WERI-Rb-1 (cell line): ENCODE measurements at regions not wholly inside any gene's neighbourhood (a gene's known extent, or its start where the extent isn't known, plus 50 kb on each side); places are given as distances from the start of the nearest gene placed in this dataset.
A peak's percentile ranks its signal among the peaks of the same experiment; 100 is the strongest.

Experiments used
- DNase-seq: peaks from one replicate; pipeline ENCODE4 v3.0.0-alpha.2; 2020
- H3K27ac ChIP-seq: fragments of 250-450 bp; sonication (Bioruptor Pico); 2 replicates; pipeline ENCODE4 v1.5.1; 2020; ENCODE audit warnings: mild to moderate bottlenecking, moderate library complexity
- H3K27me3 ChIP-seq: fragments of 250-450 bp; sonication (Bioruptor Pico); 2 replicates; pipeline ENCODE4 v1.5.1; 2021; ENCODE audit warnings: mild to moderate bottlenecking, low read depth, moderate library complexity; ENCODE audit not compliant: insufficient read depth, severe bottlenecking
- H3K36me3 ChIP-seq: fragments of 250-450 bp; sonication (Bioruptor Pico); 2 replicates; pipeline ENCODE4 v1.5.1; 2020; ENCODE audit warnings: mild to moderate bottlenecking, moderate library complexity
- H3K4me3 ChIP-seq: 2 replicates; pipeline ENCODE4 v1.5.1; 2011; ENCODE audit warnings: low read depth, mild to moderate bottlenecking, control low read depth, low read length
- H3K9me3 ChIP-seq: fragments of 250-450 bp; sonication (Bioruptor Pico); 2 replicates; pipeline ENCODE4 v1.5.1; 2021; ENCODE audit warnings: mild to moderate bottlenecking, moderate library complexity; ENCODE audit not compliant: severe bottlenecking
- CTCF ChIP-seq: IDR thresholded peaks from 2 replicates; pipeline ENCODE4 v1.5.1; 2011; ENCODE audit warnings: low read depth, mild to moderate bottlenecking, control low read depth, inconsistent platforms, low read length

- Histone ChIP-seq H3K27ac (no peak overlapping the region), H3K9me3 (peaks cover 11% of the 10 kb centered on the region), H3K4me3 (no peak overlapping the region), H3K27me3 (no peaks in the 10 kb centered on the region), H3K36me3 (no peaks in the 10 kb centered on the region)
- no peak for TF ChIP-seq CTCF
- no peak for DNase-seq
Measured at GRCh38 chr5:4129523-4129922, 533.9 kb downstream of the IRX1 start.

GRCh38 chr5:4130819-4131218, 535.2 kb downstream of the IRX1 start:
- H3K4me3 ChIP-seq, result no peak overlapping the region
- no peak for DNase-seq
- no peaks in the 10 kb centered on the region for H3K36me3 ChIP-seq
- H3K27ac ChIP-seq, result no peak overlapping the region
- H3K27me3 ChIP-seq, result no peaks in the 10 kb centered on the region
- H3K9me3 ChIP-seq, result peaks cover 11% of the 10 kb centered on the region
- TF ChIP-seq CTCF, result no peak

DNA sequence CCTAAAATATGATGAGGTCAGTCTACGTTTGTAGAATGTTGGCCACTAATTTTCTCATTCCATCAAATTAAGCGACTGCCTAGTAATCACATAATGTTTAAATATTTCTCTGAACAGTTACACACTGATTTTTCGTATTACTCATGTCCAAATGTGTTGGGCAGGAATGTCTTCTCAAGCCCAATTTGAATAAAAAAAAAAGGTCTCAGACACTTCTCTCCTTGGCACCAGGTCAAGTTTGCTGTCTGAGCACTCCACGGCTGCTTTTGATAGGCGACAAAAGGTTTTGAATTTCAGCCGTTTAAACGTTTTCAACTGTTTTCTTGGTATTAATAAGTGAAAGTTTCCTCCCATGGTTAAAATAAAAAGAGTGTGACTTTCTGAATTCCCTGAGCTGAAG, 542.1 kb downstream of the IRX1 start:
- no peak overlapping the region for H3K27ac ChIP-seq
- peaks cover 3% of the 10 kb centered on the region for H3K9me3 ChIP-seq
- no peaks in the 10 kb centered on the region for H3K36me3 ChIP-seq
- TF ChIP-seq CTCF, result no peak
- no peaks in the 10 kb centered on the region for H3K27me3 ChIP-seq
- H3K4me3 ChIP-seq, result no peak overlapping the region
- no peak for DNase-seq

DNA sequence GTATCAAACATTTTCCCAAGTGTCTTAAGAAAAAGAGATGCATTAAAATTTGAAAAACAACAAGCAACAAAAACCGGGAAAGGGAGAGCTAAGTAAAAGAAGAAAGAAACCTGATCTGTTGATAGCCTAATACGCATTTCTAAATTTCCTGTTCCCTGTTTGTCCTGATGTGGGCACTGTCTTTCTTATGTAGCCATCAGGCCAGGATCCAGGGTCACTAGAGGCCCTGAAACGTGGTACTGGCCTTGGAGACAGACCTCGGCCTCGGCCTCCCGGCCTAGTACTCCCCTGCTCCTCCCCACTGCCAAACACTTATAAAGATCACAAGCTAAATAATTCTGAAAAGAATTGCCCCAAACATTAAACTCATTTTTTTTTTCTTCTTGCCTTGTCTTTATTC, 547.2 kb downstream of the IRX1 start:
- TF ChIP-seq CTCF, result peak; percentile 63
- H3K4me3 ChIP-seq, result no peak overlapping the region
- H3K27me3 ChIP-seq, result no peaks in the 10 kb centered on the region
- DNase-seq, result no peak
- H3K27ac ChIP-seq, result no peak overlapping the region
- H3K36me3 ChIP-seq, result no peaks in the 10 kb centered on the region
- H3K9me3 ChIP-seq, result peaks cover 3% of the 10 kb centered on the region

DNA sequence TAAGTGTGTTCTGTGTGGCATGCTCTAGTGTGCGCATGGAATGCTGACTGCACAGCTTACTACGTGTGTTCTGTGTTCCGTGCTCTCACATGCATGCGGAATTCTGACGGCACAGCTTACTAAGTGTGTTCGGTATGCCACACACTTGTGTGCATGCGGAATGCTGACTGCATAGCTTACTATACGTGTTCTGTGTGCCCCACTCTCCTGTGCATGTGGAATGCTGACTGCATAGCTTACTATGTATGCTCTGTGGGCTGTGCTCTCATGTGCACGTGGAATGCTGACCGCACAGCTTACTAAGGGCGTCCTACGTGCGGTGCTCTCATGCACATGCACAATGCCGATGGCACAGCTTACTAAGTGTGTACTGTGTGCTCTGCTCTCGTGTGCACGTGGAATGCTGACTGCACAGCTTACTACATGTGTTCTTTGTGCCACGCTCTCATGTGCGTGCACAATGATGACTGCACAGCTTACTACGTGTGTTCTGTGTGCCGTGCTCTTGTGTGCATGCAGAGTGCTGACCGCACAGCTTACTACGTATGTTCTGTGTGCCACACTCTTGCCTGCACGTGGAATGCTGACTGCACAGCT, 548.9 kb downstream of the IRX1 start:
- H3K27ac ChIP-seq, result no peak overlapping the region
- no peak for DNase-seq
- peaks cover 4% of the 10 kb centered on the region for H3K9me3 ChIP-seq
- H3K4me3 ChIP-seq, result no peak overlapping the region
- no peaks in the 10 kb centered on the region for H3K27me3 ChIP-seq
- TF ChIP-seq CTCF, result no peak
- H3K36me3 ChIP-seq, result no peaks in the 10 kb centered on the region

- Histone ChIP-seq H3K27me3 (no peaks in the 10 kb centered on the region), H3K36me3 (no peaks in the 10 kb centered on the region), H3K27ac (no peak overlapping the region), H3K9me3 (peaks cover 2% of the 10 kb centered on the region), H3K4me3 (no peak overlapping the region)
- no peak for TF ChIP-seq CTCF
- DNase-seq, result no peak
Measured at GRCh38 chr5:4145511-4145910, 549.9 kb downstream of the IRX1 start.
